ENCODE measurements at regions not wholly inside any gene's neighbourhood (a gene's known extent, or its start where the extent isn't known, plus 50 kb on each side); places are given as distances from the start of the nearest gene placed in this dataset.
A peak's percentile ranks its signal among the peaks of the same experiment; 100 is the strongest.

DNA sequence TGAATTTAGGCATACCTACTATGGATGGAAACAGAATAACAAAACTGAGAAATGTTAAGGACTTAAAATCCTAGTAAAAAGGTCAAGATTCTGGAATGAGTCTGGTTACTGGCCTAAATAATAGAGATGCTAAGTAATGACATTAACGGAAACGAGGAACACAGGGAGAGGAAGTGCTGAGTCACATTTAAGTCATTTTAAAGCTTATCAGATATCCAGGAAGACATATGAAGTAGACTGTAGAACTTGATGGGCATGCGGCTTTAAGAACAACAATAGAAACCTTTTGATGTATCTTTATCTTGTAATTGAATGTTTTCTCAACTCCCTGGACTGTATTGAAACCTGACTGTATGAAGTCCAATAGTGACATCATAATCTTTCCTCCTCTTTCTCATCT is 1251.4 kb upstream of the CDH6 start:
- Histone ChIP-seq H3K27me3 (ENCODE audit: insufficient read depth, low read length) (no peaks in the 10 kb centered on the region), H3K4me1 (ENCODE audit: insufficient read depth, low read length) (no peaks in the 10 kb centered on the region), H3K36me3 (ENCODE audit: insufficient read depth, low read length) (no peaks in the 10 kb centered on the region), H2AFZ (ENCODE audit: low read depth, low read length) (no peak overlapping the region), H3K9me3 (ENCODE audit: low read length) (no peaks in the 10 kb centered on the region), H3K4me3 (ENCODE audit: low read length) (no peak overlapping the region)

GRCh38 chr5:29939988-29940387 is 1253.5 kb upstream of the CDH6 start:
- Histone ChIP-seq H3K36me3 (ENCODE audit: insufficient read depth, low read length) (no peaks in the 10 kb centered on the region), H3K27me3 (ENCODE audit: insufficient read depth, low read length) (no peaks in the 10 kb centered on the region), H3K4me3 (ENCODE audit: low read length) (no peak overlapping the region), H2AFZ (ENCODE audit: low read depth, low read length) (no peak overlapping the region), H3K4me1 (ENCODE audit: insufficient read depth, low read length) (no peaks in the 10 kb centered on the region), H3K9me3 (ENCODE audit: low read length) (no peaks in the 10 kb centered on the region)

GRCh38 chr5:29935371-29935770 is 1258.1 kb upstream of the CDH6 start:
- H3K27me3 ChIP-seq (ENCODE audit: insufficient read depth, low read length) = no peaks in the 10 kb centered on the region
- no peak overlapping the region for H3K4me3 ChIP-seq (ENCODE audit: low read length)
- H3K36me3 ChIP-seq (ENCODE audit: insufficient read depth, low read length) = no peaks in the 10 kb centered on the region
- no peak overlapping the region for H2AFZ ChIP-seq (ENCODE audit: low read depth, low read length)
- H3K4me1 ChIP-seq (ENCODE audit: insufficient read depth, low read length) = no peaks in the 10 kb centered on the region
- no peaks in the 10 kb centered on the region for H3K9me3 ChIP-seq (ENCODE audit: low read length)

DNA sequence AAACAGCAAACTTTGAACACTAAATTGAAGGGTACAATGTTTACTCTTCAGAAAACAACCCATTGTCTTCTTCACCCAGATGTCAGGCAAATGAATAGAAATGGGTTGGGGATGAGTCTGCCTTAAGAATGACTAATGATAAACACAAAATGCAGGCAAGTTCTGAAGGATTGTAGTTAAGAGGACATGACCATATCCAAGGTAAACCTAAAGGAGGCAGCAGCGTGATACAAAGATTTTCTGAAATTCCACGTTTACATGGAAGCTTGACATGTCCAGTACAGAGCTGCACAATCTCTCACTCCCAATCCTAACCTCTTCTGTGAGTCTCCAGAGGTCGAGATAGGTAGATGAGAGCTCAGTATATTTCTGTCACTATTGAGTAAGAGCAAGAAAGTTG is 1263.2 kb upstream of the CDH6 start:
- Histone ChIP-seq H3K4me3 (ENCODE audit: low read length) (no peak overlapping the region), H3K4me1 (ENCODE audit: insufficient read depth, low read length) (no peaks in the 10 kb centered on the region), H3K27me3 (ENCODE audit: insufficient read depth, low read length) (no peaks in the 10 kb centered on the region), H3K9me3 (ENCODE audit: low read length) (no peaks in the 10 kb centered on the region), H2AFZ (ENCODE audit: low read depth, low read length) (no peak overlapping the region), H3K36me3 (ENCODE audit: insufficient read depth, low read length) (no peaks in the 10 kb centered on the region)

- H3K36me3 ChIP-seq (ENCODE audit: insufficient read depth, low read length) = no peaks in the 10 kb centered on the region
- no peak overlapping the region for H2AFZ ChIP-seq (ENCODE audit: low read depth, low read length)
These were observed 1269.4 kb upstream of the CDH6 start for GRCh38 chr5:29924107-29924506.

GRCh38 chr5:29905626-29906353 is 1287.7 kb upstream of the CDH6 start:
- Histone ChIP-seq H3K27me3 (ENCODE audit: insufficient read depth, low read length) (no peaks in the 10 kb centered on the region), H2AFZ (ENCODE audit: low read depth, low read length) (no peak overlapping the region), H3K9me3 (ENCODE audit: low read length) (no peaks in the 10 kb centered on the region), H3K4me1 (ENCODE audit: insufficient read depth, low read length) (no peaks in the 10 kb centered on the region), H3K36me3 (ENCODE audit: insufficient read depth, low read length) (no peaks in the 10 kb centered on the region), H3K4me3 (ENCODE audit: low read length) (no peak overlapping the region)

More at GRCh38 chr5:29924107-29924506, 1269.4 kb upstream of the CDH6 start:
- H3K4me3 ChIP-seq (ENCODE audit: low read length) = no peak overlapping the region
- no peaks in the 10 kb centered on the region for H3K4me1 ChIP-seq (ENCODE audit: insufficient read depth, low read length)
- no peaks in the 10 kb centered on the region for H3K9me3 ChIP-seq (ENCODE audit: low read length)
- no peaks in the 10 kb centered on the region for H3K27me3 ChIP-seq (ENCODE audit: insufficient read depth, low read length)

DNA sequence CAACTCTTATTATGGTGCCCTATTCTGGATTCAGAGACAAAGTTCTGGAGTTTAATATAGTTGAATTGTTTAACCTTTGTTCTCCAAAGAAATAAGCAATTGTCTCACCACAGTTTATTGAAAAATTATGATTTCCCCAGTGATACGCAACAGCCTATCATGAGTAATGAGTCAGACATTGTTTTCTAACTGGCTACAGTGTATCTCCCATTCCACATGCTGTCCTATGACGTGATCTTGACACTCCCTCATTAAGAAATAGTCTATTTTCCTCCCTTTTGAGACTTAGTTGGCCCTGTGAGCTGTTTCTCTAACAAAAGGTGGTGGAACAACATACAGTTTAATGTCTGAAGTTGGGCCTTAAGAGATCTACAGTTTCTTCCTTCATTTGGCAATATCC is 1290.6 kb upstream of the CDH6 start:
- Histone ChIP-seq H2AFZ (ENCODE audit: low read depth, low read length) (no peak overlapping the region), H3K9me3 (ENCODE audit: low read length) (no peaks in the 10 kb centered on the region), H3K4me3 (ENCODE audit: low read length) (no peak overlapping the region), H3K36me3 (ENCODE audit: insufficient read depth, low read length) (no peaks in the 10 kb centered on the region), H3K27me3 (ENCODE audit: insufficient read depth, low read length) (no peaks in the 10 kb centered on the region), H3K4me1 (ENCODE audit: insufficient read depth, low read length) (peaks cover 2% of the 10 kb centered on the region)

DNA sequence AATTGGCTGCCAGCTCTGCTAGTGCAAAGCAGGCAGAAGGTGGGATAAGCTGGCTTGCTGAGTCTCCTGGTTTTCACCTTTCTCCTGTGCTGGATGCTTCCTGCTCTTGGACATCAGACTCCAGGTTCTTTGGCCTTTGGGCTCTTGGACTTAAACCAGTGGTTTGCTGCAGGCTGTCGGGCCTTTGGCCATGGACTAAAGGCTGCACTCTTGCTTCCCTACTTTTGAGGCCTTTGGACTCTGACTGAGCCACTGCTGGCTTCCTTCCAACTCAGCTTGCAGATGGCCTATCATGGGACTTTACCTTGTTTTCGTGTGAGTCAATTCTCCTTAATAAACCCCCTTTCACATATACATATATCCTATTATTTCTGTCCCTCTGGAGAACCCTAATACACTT is 1293.9 kb upstream of the CDH6 start:
- Histone ChIP-seq H3K4me3 (ENCODE audit: low read length) (no peak overlapping the region), H3K27me3 (ENCODE audit: insufficient read depth, low read length) (no peaks in the 10 kb centered on the region), H3K4me1 (ENCODE audit: insufficient read depth, low read length) (peaks cover 3% of the 10 kb centered on the region), H2AFZ (ENCODE audit: low read depth, low read length) (no peak overlapping the region), H3K9me3 (ENCODE audit: low read length) (no peaks in the 10 kb centered on the region), H3K36me3 (ENCODE audit: insufficient read depth, low read length) (no peaks in the 10 kb centered on the region)

- Histone ChIP-seq H3K36me3 (ENCODE audit: insufficient read depth, low read length) (no peaks in the 10 kb centered on the region), H3K9me3 (ENCODE audit: low read length) (no peaks in the 10 kb centered on the region), H3K4me3 (ENCODE audit: low read length) (no peak overlapping the region), H2AFZ (ENCODE audit: low read depth, low read length) (peak overlapping the region; percentile 5), H3K4me1 (ENCODE audit: insufficient read depth, low read length) (peaks cover 3% of the 10 kb centered on the region), H3K27me3 (ENCODE audit: insufficient read depth, low read length) (no peaks in the 10 kb centered on the region)
These were observed 1295.6 kb upstream of the CDH6 start for GRCh38 chr5:29897916-29898315.

- Histone ChIP-seq H3K27me3 (ENCODE audit: insufficient read depth, low read length) (no peaks in the 10 kb centered on the region), H3K9me3 (ENCODE audit: low read length) (no peaks in the 10 kb centered on the region), H3K4me3 (ENCODE audit: low read length) (no peak overlapping the region), H3K36me3 (ENCODE audit: insufficient read depth, low read length) (no peaks in the 10 kb centered on the region), H3K4me1 (ENCODE audit: insufficient read depth, low read length) (peaks cover 3% of the 10 kb centered on the region), H2AFZ (ENCODE audit: low read depth, low read length) (no peak overlapping the region)
These were observed 1296.8 kb upstream of the CDH6 start for GRCh38 chr5:29896646-29897045.

DNA sequence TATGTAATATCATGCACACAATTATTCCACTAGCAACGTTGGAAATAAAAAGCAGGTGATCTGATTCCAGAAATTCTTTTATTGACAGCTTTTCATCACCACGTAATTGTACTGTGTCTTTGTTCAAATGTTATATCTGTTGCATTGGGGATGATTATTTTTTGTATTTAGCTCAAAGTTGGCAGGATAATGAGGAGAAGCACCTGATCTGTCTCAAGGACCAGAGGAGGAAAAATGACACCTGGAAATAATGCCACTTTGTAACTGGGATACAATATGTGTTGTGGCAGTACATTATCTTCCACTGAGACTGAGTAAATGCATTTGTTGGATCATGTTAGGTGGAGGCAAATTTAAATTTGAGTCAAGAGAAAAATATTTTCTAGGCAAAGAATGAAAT is 1298.8 kb upstream of the CDH6 start:
- no peaks in the 10 kb centered on the region for H3K27me3 ChIP-seq (ENCODE audit: insufficient read depth, low read length)
- no peak overlapping the region for H2AFZ ChIP-seq (ENCODE audit: low read depth, low read length)
- H3K36me3 ChIP-seq (ENCODE audit: insufficient read depth, low read length) = no peaks in the 10 kb centered on the region
- peaks cover 3% of the 10 kb centered on the region for H3K4me1 ChIP-seq (ENCODE audit: insufficient read depth, low read length)
- no peaks in the 10 kb centered on the region for H3K9me3 ChIP-seq (ENCODE audit: low read length)
- no peak overlapping the region for H3K4me3 ChIP-seq (ENCODE audit: low read length)

DNA sequence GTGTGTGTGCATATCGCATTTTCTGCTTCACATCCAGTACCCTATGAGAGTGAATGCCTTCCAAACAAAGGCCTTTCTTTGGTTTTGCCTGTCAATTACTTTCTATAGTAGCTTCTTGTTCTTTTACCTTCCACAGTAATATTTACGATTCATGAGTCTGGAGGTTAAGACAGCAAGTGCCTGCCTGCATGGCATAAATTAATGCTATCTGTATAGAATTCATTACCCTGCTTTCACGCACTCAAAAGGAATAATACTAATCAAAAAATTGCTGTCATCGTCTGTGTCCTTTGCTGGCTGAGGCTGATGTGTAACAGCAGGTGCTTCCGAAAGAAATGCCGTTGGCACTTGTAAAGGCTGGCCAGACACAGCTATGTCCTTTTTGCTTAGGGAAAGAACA is 1304.4 kb upstream of the CDH6 start:
- Histone ChIP-seq H3K9me3 (ENCODE audit: low read length) (no peaks in the 10 kb centered on the region), H3K4me3 (ENCODE audit: low read length) (no peak overlapping the region), H3K27me3 (ENCODE audit: insufficient read depth, low read length) (no peaks in the 10 kb centered on the region), H3K4me1 (ENCODE audit: insufficient read depth, low read length) (peaks cover 13% of the 10 kb centered on the region), H2AFZ (ENCODE audit: low read depth, low read length) (no peak overlapping the region), H3K36me3 (ENCODE audit: insufficient read depth, low read length) (no peaks in the 10 kb centered on the region)

DNA sequence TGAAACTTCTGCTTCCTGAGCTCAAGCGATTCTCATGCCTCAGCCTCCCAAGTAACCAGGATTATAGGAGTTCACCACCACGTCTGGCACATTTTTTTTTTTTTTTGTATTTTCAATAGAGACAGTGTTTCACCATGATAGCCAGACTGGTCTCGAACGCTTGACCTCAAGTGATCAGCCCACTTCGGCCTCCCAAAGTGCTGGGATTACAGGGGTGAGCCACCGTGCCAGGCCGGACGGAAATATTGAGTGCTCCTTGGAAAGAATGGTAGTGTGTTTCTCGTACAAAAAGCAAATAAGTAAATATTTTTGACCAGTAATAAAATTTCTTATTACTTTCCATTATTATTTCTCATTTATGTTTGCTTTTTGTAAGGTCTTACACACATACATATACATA is 1307.9 kb upstream of the CDH6 start:
- no peak overlapping the region for H2AFZ ChIP-seq (ENCODE audit: low read depth, low read length)
- no peaks in the 10 kb centered on the region for H3K27me3 ChIP-seq (ENCODE audit: insufficient read depth, low read length)
- no peak overlapping the region for H3K4me3 ChIP-seq (ENCODE audit: low read length)
- no peaks in the 10 kb centered on the region for H3K9me3 ChIP-seq (ENCODE audit: low read length)
- no peaks in the 10 kb centered on the region for H3K36me3 ChIP-seq (ENCODE audit: insufficient read depth, low read length)
- peaks cover 13% of the 10 kb centered on the region for H3K4me1 ChIP-seq (ENCODE audit: insufficient read depth, low read length)

GRCh38 chr5:29882036-29882435 is 1311.5 kb upstream of the CDH6 start:
- no peak overlapping the region for H2AFZ ChIP-seq (ENCODE audit: low read depth, low read length)
- no peak overlapping the region for H3K4me3 ChIP-seq (ENCODE audit: low read length)
- H3K36me3 ChIP-seq (ENCODE audit: insufficient read depth, low read length) = no peaks in the 10 kb centered on the region
- H3K9me3 ChIP-seq (ENCODE audit: low read length) = no peaks in the 10 kb centered on the region
- no peaks in the 10 kb centered on the region for H3K4me1 ChIP-seq (ENCODE audit: insufficient read depth, low read length)
- no peaks in the 10 kb centered on the region for H3K27me3 ChIP-seq (ENCODE audit: insufficient read depth, low read length)

All from neuron (in vitro differentiated cells).